Endodermal cell (in vitro differentiated cells): ENCODE measurements at regions not wholly inside any gene's neighbourhood (a gene's known extent, or its start where the extent isn't known, plus 50 kb on each side); places are given as distances from the start of the nearest gene placed in this dataset.

Source experiments
- DNase-seq: peaks from one replicate; pipeline ENCODE4 v3.0.0-alpha.2; 2017
- H3K27ac ChIP-seq: 2 replicates; pipeline ENCODE4 v1.5.1; 2013; ENCODE audit warnings: mild to moderate bottlenecking, low read depth, low read length, moderate library complexity
- H3K27me3 ChIP-seq: 2 replicates; pipeline ENCODE4 v1.6.1; 2013; ENCODE audit warnings: mild to moderate bottlenecking, low read length, moderate library complexity; ENCODE audit not compliant: insufficient read depth, control insufficient read depth, poor library complexity, severe bottlenecking
- H3K36me3 ChIP-seq: 2 replicates; pipeline ENCODE4 v1.7.0; 2013; ENCODE audit warnings: mild to moderate bottlenecking, low read length, moderate library complexity; ENCODE audit not compliant: control insufficient read depth, insufficient read depth
- H3K4me1 ChIP-seq: one replicate; pipeline ENCODE4 v1.7.0; 2013; ENCODE audit warnings: low read length; ENCODE audit not compliant: control insufficient read depth, insufficient read depth
- H3K4me3 ChIP-seq: 2 replicates; pipeline ENCODE4 v1.5.1; 2013; ENCODE audit warnings: mild to moderate bottlenecking, low read length, moderate library complexity
- H3K9ac ChIP-seq: 2 replicates; pipeline ENCODE4 v1.6.1; 2013; ENCODE audit warnings: mild to moderate bottlenecking, low read length, moderate library complexity; ENCODE audit not compliant: poor library complexity, severe bottlenecking; ENCODE audit errors: extremely low read depth
- H3K9me3 ChIP-seq: 2 replicates; pipeline ENCODE4 v1.6.1; 2013; ENCODE audit warnings: mild to moderate bottlenecking, low read length, moderate library complexity; ENCODE audit not compliant: control insufficient read depth
- H3K27ac Mint-ChIP-seq: 2 replicates; pipeline ENCODE4 v1.8.0; 2020; ENCODE audit warnings: mixed read lengths
- H3K27me3 Mint-ChIP-seq: 2 replicates; pipeline ENCODE4 v1.8.0; 2021; ENCODE audit warnings: mild to moderate bottlenecking, mixed read lengths; ENCODE audit not compliant: insufficient read depth
- H3K36me3 Mint-ChIP-seq: 2 replicates; pipeline ENCODE4 v1.8.0; 2020; ENCODE audit warnings: low read depth, mixed read lengths
- H3K4me1 Mint-ChIP-seq: 2 replicates; pipeline ENCODE4 v1.8.0; 2020; ENCODE audit warnings: mixed read lengths
- H3K4me3 Mint-ChIP-seq: 2 replicates; pipeline ENCODE4 v1.8.0; 2020; ENCODE audit warnings: mild to moderate bottlenecking, moderate library complexity, mixed read lengths
- H3K9me3 Mint-ChIP-seq: 2 replicates; pipeline ENCODE4 v1.8.0; 2020; ENCODE audit warnings: mild to moderate bottlenecking, mixed read lengths
- WGBS, 2 experiments: methylation state at CpG; one replicate each; pipeline versions ENCODE4 v1.1.5 to v1.1.7; 2013; ENCODE audit warnings: missing lambda C conversion rate in 2 of 2, mixed read lengths in 1 of 2; ENCODE audit not compliant: insufficient coverage in 1 of 2, insufficient read length in 1 of 2; 5-methylcytosine and 5-hydroxymethylcytosine counted together
- TF ChIP-seq, protein P1 (sequence below): fragments of 200-600 bp; sonication (generic); conservative IDR thresholded peaks from 2 replicates; pipeline ENCODE4 v1.5.0; 2021; ENCODE audit warnings: antibody characterized with exemption, mild to moderate bottlenecking

DNA sequence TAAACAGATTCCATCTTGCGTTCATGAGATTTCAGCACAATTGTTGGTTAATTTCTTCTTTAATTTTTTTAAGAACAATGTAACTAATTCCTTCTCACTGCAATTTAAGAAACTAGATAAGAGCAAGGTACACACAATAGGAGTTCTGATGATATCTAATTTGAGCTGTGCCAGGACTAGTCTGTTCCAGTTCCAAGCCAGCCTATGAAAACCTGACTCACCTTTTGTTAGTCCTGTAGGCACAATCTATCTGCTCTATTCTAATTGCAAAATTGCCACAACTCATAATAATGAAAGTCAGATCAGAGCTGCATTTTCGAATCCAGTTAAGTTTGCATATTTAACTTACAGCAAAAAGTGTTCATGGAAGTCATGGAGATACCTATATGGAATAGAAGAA is 494.1 kb upstream of the TUSC1 start:
- Histone ChIP-seq H3K27me3 (no peaks in the 10 kb centered on the region), H3K9me3 (no peaks in the 10 kb centered on the region), H3K36me3 (no peaks in the 10 kb centered on the region), H3K27ac (no peak overlapping the region), H3K9ac (no peak overlapping the region), H3K4me1 (no peaks in the 10 kb centered on the region), H3K4me3 (no peak overlapping the region)
- WGBS, 2 experiments, result 95% methylated on average over 2 of the region's 2 CpGs; no CpG with 5 or more reads in 1 of the 2 experiments
- H3K4me1 Mint-ChIP-seq, result peaks cover 11% of the 10 kb centered on the region
- H3K27me3 Mint-ChIP-seq, result no peaks in the 10 kb centered on the region
- no peak overlapping the region for H3K4me3 Mint-ChIP-seq
- H3K27ac Mint-ChIP-seq, result no peak overlapping the region
- H3K9me3 Mint-ChIP-seq, result no peaks in the 10 kb centered on the region
- DNase-seq, result no peak
- TF ChIP-seq, protein P1, sequence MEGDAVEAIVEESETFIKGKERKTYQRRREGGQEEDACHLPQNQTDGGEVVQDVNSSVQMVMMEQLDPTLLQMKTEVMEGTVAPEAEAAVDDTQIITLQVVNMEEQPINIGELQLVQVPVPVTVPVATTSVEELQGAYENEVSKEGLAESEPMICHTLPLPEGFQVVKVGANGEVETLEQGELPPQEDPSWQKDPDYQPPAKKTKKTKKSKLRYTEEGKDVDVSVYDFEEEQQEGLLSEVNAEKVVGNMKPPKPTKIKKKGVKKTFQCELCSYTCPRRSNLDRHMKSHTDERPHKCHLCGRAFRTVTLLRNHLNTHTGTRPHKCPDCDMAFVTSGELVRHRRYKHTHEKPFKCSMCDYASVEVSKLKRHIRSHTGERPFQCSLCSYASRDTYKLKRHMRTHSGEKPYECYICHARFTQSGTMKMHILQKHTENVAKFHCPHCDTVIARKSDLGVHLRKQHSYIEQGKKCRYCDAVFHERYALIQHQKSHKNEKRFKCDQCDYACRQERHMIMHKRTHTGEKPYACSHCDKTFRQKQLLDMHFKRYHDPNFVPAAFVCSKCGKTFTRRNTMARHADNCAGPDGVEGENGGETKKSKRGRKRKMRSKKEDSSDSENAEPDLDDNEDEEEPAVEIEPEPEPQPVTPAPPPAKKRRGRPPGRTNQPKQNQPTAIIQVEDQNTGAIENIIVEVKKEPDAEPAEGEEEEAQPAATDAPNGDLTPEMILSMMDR, result no peak
- no peaks in the 10 kb centered on the region for H3K36me3 Mint-ChIP-seq

DNA sequence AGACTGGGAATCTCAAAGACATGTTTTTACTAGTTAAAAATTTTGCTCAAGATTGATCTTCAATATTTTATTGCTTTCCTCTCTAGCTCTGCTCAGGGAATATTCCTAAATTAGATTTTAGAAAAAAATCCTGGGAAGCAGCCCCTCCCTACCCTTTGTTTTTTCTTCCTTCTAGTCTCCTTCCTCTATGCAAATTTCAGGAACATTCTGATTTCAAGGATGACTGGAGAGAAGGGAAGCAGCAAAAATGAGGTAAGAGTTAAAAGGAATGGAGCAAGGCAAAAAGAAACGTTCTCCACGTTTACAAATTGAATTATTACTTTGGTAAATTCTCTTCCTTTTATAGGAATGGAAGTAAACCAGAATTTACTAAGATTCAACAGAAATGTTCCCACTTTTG is 493.4 kb upstream of the TUSC1 start:
- Histone ChIP-seq H3K4me1 (no peaks in the 10 kb centered on the region), H3K27ac (no peak overlapping the region), H3K27me3 (no peaks in the 10 kb centered on the region), H3K36me3 (no peaks in the 10 kb centered on the region), H3K9ac (no peak overlapping the region), H3K9me3 (no peaks in the 10 kb centered on the region), H3K4me3 (no peak overlapping the region)
- WGBS, 2 experiments, result 35% methylated on average over 2 of the region's 2 CpGs; no CpG with 5 or more reads in 1 of the 2 experiments
- TF ChIP-seq, protein P1, result no peak
- Mint-ChIP-seq H3K9me3 (no peaks in the 10 kb centered on the region), H3K27me3 (no peaks in the 10 kb centered on the region), H3K4me3 (no peak overlapping the region), H3K4me1 (peaks cover 11% of the 10 kb centered on the region), H3K36me3 (no peaks in the 10 kb centered on the region), H3K27ac (no peak overlapping the region)
- no peak for DNase-seq

DNA sequence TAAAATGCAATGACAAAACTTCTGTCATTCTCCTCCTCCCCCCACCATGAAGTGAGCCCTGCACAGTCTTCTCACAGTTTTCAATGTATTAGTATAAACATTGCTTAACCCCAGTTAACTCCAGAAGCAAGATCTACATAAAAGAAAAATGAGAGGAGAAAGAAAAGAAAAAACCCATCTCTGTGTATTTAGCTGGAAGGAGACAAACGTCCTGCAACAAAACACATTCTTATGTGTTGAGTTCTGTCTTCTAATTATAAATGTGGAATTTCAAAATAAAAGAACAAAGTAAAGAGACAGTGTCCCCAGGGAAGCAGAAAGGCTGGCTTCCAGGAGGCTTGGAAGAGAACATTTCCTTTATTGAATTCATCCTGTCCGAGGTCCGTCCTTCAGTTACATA is 491.9 kb upstream of the TUSC1 start:
- Histone ChIP-seq H3K4me3 (no peak overlapping the region), H3K36me3 (no peaks in the 10 kb centered on the region), H3K27ac (no peak overlapping the region), H3K9ac (no peak overlapping the region), H3K9me3 (no peaks in the 10 kb centered on the region), H3K27me3 (no peaks in the 10 kb centered on the region), H3K4me1 (no peaks in the 10 kb centered on the region)
- TF ChIP-seq, protein P1, result no peak
- Mint-ChIP-seq H3K4me1 (peaks cover 11% of the 10 kb centered on the region), H3K27ac (no peak overlapping the region), H3K36me3 (no peaks in the 10 kb centered on the region), H3K4me3 (no peak overlapping the region), H3K9me3 (no peaks in the 10 kb centered on the region), H3K27me3 (no peaks in the 10 kb centered on the region)
- WGBS, 2 experiments, result 89 to 100% methylated on average over 1 to 3 of the region's 3 CpGs
- DNase-seq, result no peak
